ENCODE measurements at regions not wholly inside any gene's neighbourhood (a gene's known extent, or its start where the extent isn't known, plus 50 kb on each side); places are given as distances from the start of the nearest gene placed in this dataset.

DNA sequence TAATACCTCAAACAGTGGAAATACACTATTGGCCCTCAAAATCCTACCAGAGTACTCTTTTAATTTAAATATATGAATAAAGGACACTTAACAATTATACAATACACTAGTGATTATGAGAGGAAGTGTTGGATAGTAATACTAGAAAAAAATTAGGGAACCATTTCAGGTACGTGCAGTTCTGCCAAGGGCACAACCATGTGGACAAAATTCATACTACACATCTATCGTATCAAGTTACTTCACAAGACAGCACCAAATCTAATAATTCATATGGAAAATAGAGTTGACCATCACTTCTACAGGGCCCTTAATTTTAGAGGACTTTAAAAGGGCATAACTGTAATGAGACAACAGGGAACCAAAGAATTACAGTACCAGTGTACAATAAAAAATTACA lies 69.2 kb upstream of the ZCCHC13 start:
- TF ChIP-seq EZH2 (IDR thresholded peaks at IDR 0.05) (no peak), POLR2AphosphoS5 (IDR thresholded peaks at IDR 0.05; ENCODE audit: borderline replicate concordance, low read depth, low read length) (no peak)

Data from SK-N-MC (cell line).